ENCODE measurements at regions not wholly inside any gene's neighbourhood (a gene's known extent, or its start where the extent isn't known, plus 50 kb on each side); places are given as distances from the start of the nearest gene placed in this dataset.
"Not testable (repeated sequence)": the region's sequence is repeated elsewhere in the genome, so short reads cannot be mapped to it uniquely, and the experiment has no call there.

- Histone ChIP-seq H3K36me3 (ENCODE audit: insufficient read depth, low read length) (no peaks in the 10 kb centered on the region), H3K4me3 (ENCODE audit: low read depth, low read length) (no peak overlapping the region), H3K27ac (ENCODE audit: low read depth, low read length) (no peak overlapping the region), H3K79me2 (ENCODE audit: control insufficient read depth, insufficient read depth, low read length, unreplicated experiment) (no peaks in the 10 kb centered on the region), H2AFZ (ENCODE audit: low read length, unreplicated experiment) (no peak overlapping the region), H3K4me1 (ENCODE audit: control insufficient read depth, insufficient read depth, low read length, unreplicated experiment) (no peaks in the 10 kb centered on the region), H3K27me3 (ENCODE audit: insufficient read depth, low read length) (peaks cover 54% of the 10 kb centered on the region)
Measured at GRCh38 chr1:64337475-64337874, 132.5 kb upstream of the CACHD1 start.

GRCh38 chr1:64337926-64338325 is 132.0 kb upstream of the CACHD1 start:
- Histone ChIP-seq H3K4me3 (ENCODE audit: low read depth, low read length) (no peak overlapping the region), H2AFZ (ENCODE audit: low read length, unreplicated experiment) (no peak overlapping the region), H3K4me1 (ENCODE audit: control insufficient read depth, insufficient read depth, low read length, unreplicated experiment) (no peaks in the 10 kb centered on the region), H3K79me2 (ENCODE audit: control insufficient read depth, insufficient read depth, low read length, unreplicated experiment) (no peaks in the 10 kb centered on the region), H3K36me3 (ENCODE audit: insufficient read depth, low read length) (no peaks in the 10 kb centered on the region), H3K27ac (ENCODE audit: low read depth, low read length) (no peak overlapping the region), H3K27me3 (ENCODE audit: insufficient read depth, low read length) (peaks cover 50% of the 10 kb centered on the region)

GRCh38 chr1:64340361-64340760 is 129.6 kb upstream of the CACHD1 start:
- Histone ChIP-seq H2AFZ (ENCODE audit: low read length, unreplicated experiment) (no peak overlapping the region), H3K36me3 (ENCODE audit: insufficient read depth, low read length) (no peaks in the 10 kb centered on the region), H3K4me3 (ENCODE audit: low read depth, low read length) (no peak overlapping the region), H3K4me1 (ENCODE audit: control insufficient read depth, insufficient read depth, low read length, unreplicated experiment) (peaks cover 5% of the 10 kb centered on the region), H3K79me2 (ENCODE audit: control insufficient read depth, insufficient read depth, low read length, unreplicated experiment) (no peaks in the 10 kb centered on the region), H3K27ac (ENCODE audit: low read depth, low read length) (no peak overlapping the region), H3K27me3 (ENCODE audit: insufficient read depth, low read length) (peaks cover 35% of the 10 kb centered on the region)

GRCh38 chr1:64343105-64343822 is 126.7 kb upstream of the CACHD1 start:
- Histone ChIP-seq H3K4me1 (ENCODE audit: control insufficient read depth, insufficient read depth, low read length, unreplicated experiment) (peaks cover 5% of the 10 kb centered on the region), H3K27me3 (ENCODE audit: insufficient read depth, low read length) (peaks cover 19% of the 10 kb centered on the region; the same call in 1 of the 2 replicates), H2AFZ (ENCODE audit: low read length, unreplicated experiment) (no peak overlapping the region), H3K4me3 (ENCODE audit: low read depth, low read length) (no peak overlapping the region), H3K27ac (ENCODE audit: low read depth, low read length) (no peak overlapping the region), H3K79me2 (ENCODE audit: control insufficient read depth, insufficient read depth, low read length, unreplicated experiment) (no peaks in the 10 kb centered on the region), H3K36me3 (ENCODE audit: insufficient read depth, low read length) (no peaks in the 10 kb centered on the region)

GRCh38 chr1:64343823-64344190 is 126.1 kb upstream of the CACHD1 start:
- Histone ChIP-seq H3K36me3 (ENCODE audit: insufficient read depth, low read length) (no peaks in the 10 kb centered on the region), H3K4me1 (ENCODE audit: control insufficient read depth, insufficient read depth, low read length, unreplicated experiment) (peaks cover 5% of the 10 kb centered on the region), H2AFZ (ENCODE audit: low read length, unreplicated experiment) (no peak overlapping the region), H3K27ac (ENCODE audit: low read depth, low read length) (no peak overlapping the region), H3K4me3 (ENCODE audit: low read depth, low read length) (no peak overlapping the region), H3K27me3 (ENCODE audit: insufficient read depth, low read length) (peaks cover 14% of the 10 kb centered on the region; the same call in 1 of the 2 replicates), H3K79me2 (ENCODE audit: control insufficient read depth, insufficient read depth, low read length, unreplicated experiment) (no peaks in the 10 kb centered on the region)

GRCh38 chr1:64348270-64348960 is 121.5 kb upstream of the CACHD1 start:
- Histone ChIP-seq H3K4me1 (ENCODE audit: control insufficient read depth, insufficient read depth, low read length, unreplicated experiment) (peaks cover 5% of the 10 kb centered on the region), H3K4me3 (ENCODE audit: low read depth, low read length) (no peak overlapping the region), H3K79me2 (ENCODE audit: control insufficient read depth, insufficient read depth, low read length, unreplicated experiment) (no peaks in the 10 kb centered on the region), H3K27me3 (ENCODE audit: insufficient read depth, low read length) (no peaks in the 10 kb centered on the region), H3K27ac (ENCODE audit: low read depth, low read length) (no peak overlapping the region), H2AFZ (ENCODE audit: low read length, unreplicated experiment) (no peak overlapping the region), H3K36me3 (ENCODE audit: insufficient read depth, low read length) (no peaks in the 10 kb centered on the region)

- H3K4me1 ChIP-seq (ENCODE audit: control insufficient read depth, insufficient read depth, low read length, unreplicated experiment): peaks cover 1% of the 10 kb centered on the region
- no peak overlapping the region for H3K4me3 ChIP-seq (ENCODE audit: low read depth, low read length)
- H3K27me3 ChIP-seq (ENCODE audit: insufficient read depth, low read length): no peaks in the 10 kb centered on the region
- no peaks in the 10 kb centered on the region for H3K79me2 ChIP-seq (ENCODE audit: control insufficient read depth, insufficient read depth, low read length, unreplicated experiment)
- H3K36me3 ChIP-seq (ENCODE audit: insufficient read depth, low read length): no peaks in the 10 kb centered on the region
- no peak overlapping the region for H3K27ac ChIP-seq (ENCODE audit: low read depth, low read length)
- no peak overlapping the region for H2AFZ ChIP-seq (ENCODE audit: low read length, unreplicated experiment)
Measured at GRCh38 chr1:64348961-64349648, 120.8 kb upstream of the CACHD1 start.

- not testable (repeated sequence) for H3K4me3 ChIP-seq (ENCODE audit: low read depth, low read length); H2AFZ ChIP-seq (ENCODE audit: low read length, unreplicated experiment); H3K27ac ChIP-seq (ENCODE audit: low read depth, low read length); H3K36me3 ChIP-seq (ENCODE audit: insufficient read depth, low read length); H3K79me2 ChIP-seq (ENCODE audit: control insufficient read depth, insufficient read depth, low read length, unreplicated experiment); H3K4me1 ChIP-seq (ENCODE audit: control insufficient read depth, insufficient read depth, low read length, unreplicated experiment)
- H3K27me3 ChIP-seq (ENCODE audit: insufficient read depth, low read length): peaks cover 24% of the 10 kb centered on the region
Measured at GRCh38 chr1:64355534-64355933, 114.4 kb upstream of the CACHD1 start.

- Histone ChIP-seq H3K4me3 (ENCODE audit: low read depth, low read length) (no peak overlapping the region), H3K4me1 (ENCODE audit: control insufficient read depth, insufficient read depth, low read length, unreplicated experiment) (no peaks in the 10 kb centered on the region)
Measured at GRCh38 chr1:64356636-64357256, 113.2 kb upstream of the CACHD1 start.

GRCh38 chr1:64357422-64357821 is 112.5 kb upstream of the CACHD1 start:
- no peaks in the 10 kb centered on the region for H3K4me1 ChIP-seq (ENCODE audit: control insufficient read depth, insufficient read depth, low read length, unreplicated experiment)
- peaks cover 24% of the 10 kb centered on the region for H3K27me3 ChIP-seq (ENCODE audit: insufficient read depth, low read length)
- no peak overlapping the region for H2AFZ ChIP-seq (ENCODE audit: low read length, unreplicated experiment)
- H3K27ac ChIP-seq (ENCODE audit: low read depth, low read length): no peak overlapping the region
- no peak overlapping the region for H3K4me3 ChIP-seq (ENCODE audit: low read depth, low read length)
- H3K36me3 ChIP-seq (ENCODE audit: insufficient read depth, low read length): no peaks in the 10 kb centered on the region
- H3K79me2 ChIP-seq (ENCODE audit: control insufficient read depth, insufficient read depth, low read length, unreplicated experiment): no peaks in the 10 kb centered on the region

More at GRCh38 chr1:64356636-64357256, 113.2 kb upstream of the CACHD1 start:
- Histone ChIP-seq H2AFZ (ENCODE audit: low read length, unreplicated experiment) (no peak overlapping the region), H3K27me3 (ENCODE audit: insufficient read depth, low read length) (peaks cover 24% of the 10 kb centered on the region), H3K36me3 (ENCODE audit: insufficient read depth, low read length) (no peaks in the 10 kb centered on the region), H3K79me2 (ENCODE audit: control insufficient read depth, insufficient read depth, low read length, unreplicated experiment) (no peaks in the 10 kb centered on the region), H3K27ac (ENCODE audit: low read depth, low read length) (no peak overlapping the region)
